ENCODE measurements at regions not wholly inside any gene's neighbourhood (a gene's known extent, or its start where the extent isn't known, plus 50 kb on each side); places are given as distances from the start of the nearest gene placed in this dataset.

- ChIA-PET CTCF (no interaction called here), POLR2A (no interaction called here)
- no peaks in the 10 kb centered on the region for H3K9me3 ChIP-seq (ENCODE audit: control insufficient read depth, insufficient read depth, low read depth, low read length)
- H3K27ac ChIP-seq (ENCODE audit: extremely low read depth, low read depth, low read length), result no peak overlapping the region
- TF ChIP-seq TCF7L2 (IDR thresholded peaks at IDR 0.05; ENCODE audit: borderline replicate concordance, low read depth, low read length) (no peak), KLF16 (tag by site-specific recombination; IDR thresholded peaks at IDR 0.05) (no peak), ZFHX2 (tag by site-specific recombination; conservative IDR thresholded peaks at IDR 0.05) (no peak), ZNF580 (tag by site-specific recombination; IDR thresholded peaks at IDR 0.05) (no peak), ZBTB7A (tag by site-specific recombination; IDR thresholded peaks at IDR 0.05; ENCODE audit: low read depth) (no peak), ZNF211 (tag by site-specific recombination; IDR thresholded peaks at IDR 0.05; ENCODE audit: low read depth) (no peak), ZNF830 (tag by site-specific recombination; IDR thresholded peaks at IDR 0.05; ENCODE audit: low read depth) (no peak), ZNF514 (tag by site-specific recombination; IDR thresholded peaks at IDR 0.05) (no peak), ZNF362 (tag by site-specific recombination; IDR thresholded peaks at IDR 0.05) (no peak), SP2 (tag by site-specific recombination; IDR thresholded peaks at IDR 0.05) (no peak), HOXD13 (CRISPR knock-in tag; IDR thresholded peaks at IDR 0.05; ENCODE audit: borderline replicate concordance) (no peak), ZNF404 (tag by site-specific recombination; IDR thresholded peaks at IDR 0.05) (no peak), ZNF76 (tag by site-specific recombination; IDR thresholded peaks at IDR 0.05; ENCODE audit: borderline replicate concordance, low read depth) (no peak), ZNF776 (tag by site-specific recombination; IDR thresholded peaks at IDR 0.05; ENCODE audit: borderline replicate concordance) (no peak), ZNF174 (tag by site-specific recombination; IDR thresholded peaks at IDR 0.05) (no peak)
- no peaks in the 10 kb centered on the region for H3K36me3 ChIP-seq (ENCODE audit: control insufficient read depth in 2 of 2, insufficient read depth in 1 of 2, low read length in 2 of 2)
- H3K4me3 ChIP-seq (ENCODE audit: low read depth, low read length), result no peak overlapping the region
- H3K4me1 ChIP-seq (ENCODE audit: control insufficient read depth, insufficient read depth, low read length), result no peaks in the 10 kb centered on the region
Measured at GRCh38 chr12:45671254-45671653, 58.3 kb upstream of the ARID2 start.

- POLR2A ChIA-PET, result interaction anchor here (1.1 kb wide), 1 partner anchor 53 kb away, joined by 3 read pairs; no protein-coding TSS in a partner anchor
- CTCF ChIA-PET, result interaction anchor here (0.8 kb wide), 1 partner anchor 52 kb away, joined by 3 read pairs; no protein-coding TSS in a partner anchor
- no peaks in the 10 kb centered on the region for H3K4me1 ChIP-seq (ENCODE audit: control insufficient read depth, insufficient read depth, low read length)
- no peak overlapping the region for H3K4me3 ChIP-seq (ENCODE audit: low read depth, low read length)
- no peaks in the 10 kb centered on the region for H3K36me3 ChIP-seq (ENCODE audit: control insufficient read depth in 2 of 2, insufficient read depth in 1 of 2, low read length in 2 of 2)
- H3K27ac ChIP-seq (ENCODE audit: extremely low read depth, low read depth, low read length), result no peak overlapping the region
- no peaks in the 10 kb centered on the region for H3K9me3 ChIP-seq (ENCODE audit: control insufficient read depth, insufficient read depth, low read depth, low read length)
- TF ChIP-seq ZEB2 (tag by site-specific recombination; IDR thresholded peaks at IDR 0.05) (0 out of 2 replicates have a peak, but pooled peaks have one; percentile 24), ZNF211 (tag by site-specific recombination; IDR thresholded peaks at IDR 0.05; ENCODE audit: low read depth) (no peak), MZF1 (tag by site-specific recombination; IDR thresholded peaks at IDR 0.05; ENCODE audit: borderline replicate concordance) (no peak), ZNF398 (tag by site-specific recombination; IDR thresholded peaks at IDR 0.05) (no peak), ZNF366 (tag by site-specific recombination; conservative IDR thresholded peaks at IDR 0.05) (0 out of 2 replicates have a peak, but pooled peaks have one; percentile 23), ZNF621 (tag by site-specific recombination; IDR thresholded peaks at IDR 0.05) (no peak), KLF7 (tag by site-specific recombination; IDR thresholded peaks at IDR 0.05; ENCODE audit: borderline replicate concordance) (no peak), ZNF549 (tag by site-specific recombination; IDR thresholded peaks at IDR 0.05) (no peak), SETDB1 (IDR thresholded peaks at IDR 0.05; ENCODE audit: insufficient read length, low read length) (no peak), ZNF214 (tag by site-specific recombination; IDR thresholded peaks at IDR 0.05; ENCODE audit: borderline replicate concordance) (no peak), PRDM6 (tag by site-specific recombination; IDR thresholded peaks at IDR 0.05) (peak; percentile 45; the same call in 1 of the 2 replicates), ZNF692 (tag by site-specific recombination; IDR thresholded peaks at IDR 0.05) (peak; percentile 49; the same call in 1 of the 2 replicates), ZNF639 (tag by site-specific recombination; IDR thresholded peaks at IDR 0.05) (no peak)
Measured at GRCh38 chr12:45674181-45674977, 55.1 kb upstream of the ARID2 start.

Measured in HEK293 (cell line).